ENCODE measurements at regions not wholly inside any gene's neighbourhood (a gene's known extent, or its start where the extent isn't known, plus 50 kb on each side); places are given as distances from the start of the nearest gene placed in this dataset.

DNA sequence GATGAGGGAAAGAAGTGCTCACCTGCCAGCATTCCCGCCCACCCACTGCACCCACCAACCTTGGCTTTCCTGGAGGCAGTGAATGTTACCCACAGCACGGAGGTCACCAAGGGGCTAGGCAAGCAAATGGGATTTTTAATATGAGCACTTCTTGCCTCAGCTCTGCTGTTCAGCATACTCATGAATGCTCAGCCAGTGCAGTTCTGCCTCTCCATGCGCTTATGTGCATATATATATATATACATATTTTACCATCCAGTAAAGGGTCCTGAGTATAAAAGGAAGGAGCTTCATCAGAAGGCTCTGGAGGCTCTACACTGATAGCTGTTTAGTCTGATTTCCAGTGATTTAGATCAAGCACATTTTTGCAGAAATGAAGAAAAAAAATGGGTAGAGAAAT lies 366.9 kb downstream of the SIPA1L2 start:
- TF ChIP-seq, protein P1, sequence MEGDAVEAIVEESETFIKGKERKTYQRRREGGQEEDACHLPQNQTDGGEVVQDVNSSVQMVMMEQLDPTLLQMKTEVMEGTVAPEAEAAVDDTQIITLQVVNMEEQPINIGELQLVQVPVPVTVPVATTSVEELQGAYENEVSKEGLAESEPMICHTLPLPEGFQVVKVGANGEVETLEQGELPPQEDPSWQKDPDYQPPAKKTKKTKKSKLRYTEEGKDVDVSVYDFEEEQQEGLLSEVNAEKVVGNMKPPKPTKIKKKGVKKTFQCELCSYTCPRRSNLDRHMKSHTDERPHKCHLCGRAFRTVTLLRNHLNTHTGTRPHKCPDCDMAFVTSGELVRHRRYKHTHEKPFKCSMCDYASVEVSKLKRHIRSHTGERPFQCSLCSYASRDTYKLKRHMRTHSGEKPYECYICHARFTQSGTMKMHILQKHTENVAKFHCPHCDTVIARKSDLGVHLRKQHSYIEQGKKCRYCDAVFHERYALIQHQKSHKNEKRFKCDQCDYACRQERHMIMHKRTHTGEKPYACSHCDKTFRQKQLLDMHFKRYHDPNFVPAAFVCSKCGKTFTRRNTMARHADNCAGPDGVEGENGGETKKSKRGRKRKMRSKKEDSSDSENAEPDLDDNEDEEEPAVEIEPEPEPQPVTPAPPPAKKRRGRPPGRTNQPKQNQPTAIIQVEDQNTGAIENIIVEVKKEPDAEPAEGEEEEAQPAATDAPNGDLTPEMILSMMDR (IDR thresholded peaks at IDR 0.05; ENCODE audit: poor library complexity, severe bottlenecking), result no peak
- no peak for TF ChIP-seq POLR2AphosphoS5 (IDR thresholded peaks at IDR 0.05)
- TF ChIP-seq EP300 (conservative IDR thresholded peaks at IDR 0.05; ENCODE audit: poor library complexity, severe bottlenecking), result no peak
- TF ChIP-seq, protein P2, sequence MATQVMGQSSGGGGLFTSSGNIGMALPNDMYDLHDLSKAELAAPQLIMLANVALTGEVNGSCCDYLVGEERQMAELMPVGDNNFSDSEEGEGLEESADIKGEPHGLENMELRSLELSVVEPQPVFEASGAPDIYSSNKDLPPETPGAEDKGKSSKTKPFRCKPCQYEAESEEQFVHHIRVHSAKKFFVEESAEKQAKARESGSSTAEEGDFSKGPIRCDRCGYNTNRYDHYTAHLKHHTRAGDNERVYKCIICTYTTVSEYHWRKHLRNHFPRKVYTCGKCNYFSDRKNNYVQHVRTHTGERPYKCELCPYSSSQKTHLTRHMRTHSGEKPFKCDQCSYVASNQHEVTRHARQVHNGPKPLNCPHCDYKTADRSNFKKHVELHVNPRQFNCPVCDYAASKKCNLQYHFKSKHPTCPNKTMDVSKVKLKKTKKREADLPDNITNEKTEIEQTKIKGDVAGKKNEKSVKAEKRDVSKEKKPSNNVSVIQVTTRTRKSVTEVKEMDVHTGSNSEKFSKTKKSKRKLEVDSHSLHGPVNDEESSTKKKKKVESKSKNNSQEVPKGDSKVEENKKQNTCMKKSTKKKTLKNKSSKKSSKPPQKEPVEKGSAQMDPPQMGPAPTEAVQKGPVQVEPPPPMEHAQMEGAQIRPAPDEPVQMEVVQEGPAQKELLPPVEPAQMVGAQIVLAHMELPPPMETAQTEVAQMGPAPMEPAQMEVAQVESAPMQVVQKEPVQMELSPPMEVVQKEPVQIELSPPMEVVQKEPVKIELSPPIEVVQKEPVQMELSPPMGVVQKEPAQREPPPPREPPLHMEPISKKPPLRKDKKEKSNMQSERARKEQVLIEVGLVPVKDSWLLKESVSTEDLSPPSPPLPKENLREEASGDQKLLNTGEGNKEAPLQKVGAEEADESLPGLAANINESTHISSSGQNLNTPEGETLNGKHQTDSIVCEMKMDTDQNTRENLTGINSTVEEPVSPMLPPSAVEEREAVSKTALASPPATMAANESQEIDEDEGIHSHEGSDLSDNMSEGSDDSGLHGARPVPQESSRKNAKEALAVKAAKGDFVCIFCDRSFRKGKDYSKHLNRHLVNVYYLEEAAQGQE (IDR thresholded peaks at IDR 0.05; ENCODE audit: borderline replicate concordance), result no peak
- TF ChIP-seq EZH2 (IDR thresholded peaks at IDR 0.05; ENCODE audit: borderline replicate concordance, insufficient read depth, low read length, poor library complexity, severe bottlenecking), result no peak
- TF ChIP-seq SMC3 (conservative IDR thresholded peaks at IDR 0.05; ENCODE audit: poor library complexity), result no peak
- TF ChIP-seq RAD21 (conservative IDR thresholded peaks at IDR 0.05), result no peak
- TF ChIP-seq MXI1 (conservative IDR thresholded peaks at IDR 0.05; ENCODE audit: poor library complexity, severe bottlenecking), result no peak
- no peak for TF ChIP-seq TAF1 (IDR thresholded peaks at IDR 0.05; ENCODE audit: low read depth)
